HepG2 (cell line): ENCODE measurements at regions not wholly inside any gene's neighbourhood (a gene's known extent, or its start where the extent isn't known, plus 50 kb on each side); places are given as distances from the start of the nearest gene placed in this dataset.
A peak's percentile ranks its signal among the peaks of the same experiment; 100 is the strongest.
"Not testable (repeated sequence)": the region's sequence is repeated elsewhere in the genome, so short reads cannot be mapped to it uniquely, and the experiment has no call there.

Source experiments
- ATAC-seq: fragments of 200-7000 bp; cut with Tn5 transposase; 3 replicates; pipeline ENCODE4 v1.9.1; 2020; ENCODE audit warnings: mild to moderate bottlenecking, moderate library complexity
- BruUV-seq: library from RNA; stranded (reverse); fragments of 400-500 nt; replicated peaks from 2 replicates; lab custom pipeline; 2021; lab: Mats Ljungman, UMichigan
- CTCF ChIA-PET: fragments of 300-600 bp; formaldehyde crosslinking; extraction: SDS; loops from one replicate; lab custom pipeline; 2021; ENCODE audit warnings: low total read pairs, inconsistent platforms, low intra/inter-chr PET ratio; lab: Yijun Ruan, JAX
- POLR2A ChIA-PET: fragments of 350-600 bp; sonication (Branson Sonifier 250); formaldehyde crosslinking; loops from one replicate; lab custom pipeline; 2020; ENCODE audit warnings: antibody characterized with exemption, inconsistent platforms; lab: Yijun Ruan, JAX
- DNase-seq: peaks from one replicate; pipeline ENCODE4 v3.0.0-alpha.2; 2015; ENCODE audit warnings: low spot score
- FAIRE-seq: peaks from 3 replicates; lab custom pipeline; 2011; peaks lifted over from hg19 to GRCh38; lab: Jason Lieb, UNC
- H2AFZ ChIP-seq: one replicate; pipeline ENCODE4 v1.6.1; 2011; ENCODE audit warnings: low read length, inconsistent platforms
- H3K27ac ChIP-seq: fragments of 300-600 bp; 3 replicates; pipeline ENCODE4 v1.8.0; 2011; ENCODE audit warnings: mixed run types, mild to moderate bottlenecking, mixed read lengths, low read length, inconsistent platforms; ENCODE audit not compliant: insufficient read depth; ENCODE audit errors: extremely low read length
- H3K27me3 ChIP-seq, 2 experiments: fragments of 200-600 bp in 1 of 2; 2 replicates in 1 of 2; 3 replicates in 1 of 2; pipeline versions ENCODE4 v1.6.0 to v1.8.0; 2011; ENCODE audit warnings: low read length in 2 of 2, mild to moderate bottlenecking in 2 of 2, moderate library complexity in 2 of 2, inconsistent platforms in 1 of 2; ENCODE audit not compliant: insufficient read depth in 2 of 2, control insufficient read depth in 1 of 2
- H3K36me3 ChIP-seq, 2 experiments: fragments of 200-600 bp in 1 of 2; replicated peaks in 1 of 2; 2 replicates in 1 of 2; 3 replicates in 1 of 2; pipeline versions ENCODE4 v1.5.1 to v1.8.0; 2011; ENCODE audit warnings: low read length in 2 of 2, inconsistent platforms in 1 of 2; ENCODE audit not compliant: insufficient read depth in 2 of 2, control insufficient read depth in 1 of 2
- H3K4me1 ChIP-seq: 2 replicates; pipeline ENCODE4 v1.5.1; 2012; ENCODE audit warnings: low read length, inconsistent platforms; ENCODE audit not compliant: insufficient read depth
- H3K4me2 ChIP-seq: 2 replicates; pipeline ENCODE4 v1.6.0; 2011; ENCODE audit warnings: low read depth, low read length, inconsistent platforms
- H3K4me3 ChIP-seq, 3 experiments: fragments of 200-600 bp in 1 of 3; sonication (generic), shearing (Covaris generic) in 1 of 3; replicated peaks in 1 of 3; 2 replicates each; pipeline ENCODE4 v1.5.1; 2011 to 2016; ENCODE audit warnings: low read length in 3 of 3, inconsistent platforms in 2 of 3, low read depth in 2 of 3, mild to moderate bottlenecking in 2 of 3, control low read depth in 1 of 3, mixed read lengths in 1 of 3; ENCODE audit not compliant: insufficient read depth in 1 of 3
- H3K79me2 ChIP-seq: one replicate; pipeline ENCODE4 v1.6.1; 2011; ENCODE audit warnings: low read length, inconsistent platforms; ENCODE audit not compliant: insufficient read depth
- H3K9ac ChIP-seq: 2 replicates; pipeline ENCODE4 v1.6.0; 2011; ENCODE audit warnings: mild to moderate bottlenecking, low read depth, low read length, inconsistent platforms; ENCODE audit not compliant: insufficient read depth
- H3K9me3 ChIP-seq: 2 replicates; pipeline ENCODE4 v1.5.1; 2012; ENCODE audit warnings: mild to moderate bottlenecking, low read length
- H4K20me1 ChIP-seq: 2 replicates; pipeline ENCODE4 v1.6.0; 2011; ENCODE audit warnings: inconsistent platforms, mild to moderate bottlenecking, low read length, moderate library complexity; ENCODE audit not compliant: insufficient read depth
- IRF9 ChIP-seq: sonication (generic); formaldehyde crosslinking; IDR thresholded peaks from 2 replicates; pipeline ENCODE4 v1.8.0; 2022; ENCODE audit warnings: missing genetic modification reagents, mild to moderate bottlenecking, borderline replicate concordance
- POLR2AphosphoS2 ChIP-seq: IDR thresholded peaks from 2 replicates; pipeline ENCODE4 v1.6.1; 2011; ENCODE audit warnings: low read depth, low read length, improper control_type of control experiment
- REL ChIP-seq: sonication (generic); formaldehyde crosslinking; conservative IDR thresholded peaks from 2 replicates; pipeline ENCODE4 v1.8.0; 2022; ENCODE audit warnings: mild to moderate bottlenecking, missing genetic modification reagents, moderate library complexity
- ZBTB42 ChIP-seq: sonication (generic); formaldehyde crosslinking; IDR thresholded peaks from 2 replicates; pipeline ENCODE4 v1.5.0; 2020; ENCODE audit warnings: mild to moderate bottlenecking, missing genetic modification reagents
- ZFP41 ChIP-seq: sonication (generic); formaldehyde crosslinking; IDR thresholded peaks from 2 replicates; pipeline ENCODE4 v1.4.0; 2020; ENCODE audit warnings: mild to moderate bottlenecking, missing genetic modification reagents, borderline replicate concordance
- ZNF335 ChIP-seq: sonication (generic); formaldehyde crosslinking; IDR thresholded peaks from 2 replicates; pipeline ENCODE4 v1.4.0; 2020; ENCODE audit warnings: missing genetic modification reagents
- ZNF446 ChIP-seq: sonication (generic); formaldehyde crosslinking; IDR thresholded peaks from 2 replicates; pipeline ENCODE4 v1.5.0; 2020; ENCODE audit warnings: mild to moderate bottlenecking, missing genetic modification reagents
- ZNF639 ChIP-seq: conservative IDR thresholded peaks from 2 replicates; pipeline ENCODE4 v1.6.1; 2018; ENCODE audit warnings: missing genetic modification reagents
- WGBS: methylation state at CpG from one replicate; pipeline ENCODE4 v1.1.6; 2017; ENCODE audit warnings: low lambda C conversion rate; 5-methylcytosine and 5-hydroxymethylcytosine counted together
- in situ Hi-C: cut with HindIII; loops from 2 replicates; pipeline ENCODE4 v1.10.0; 2017; ENCODE audit warnings: low pct_unique_long_range_greater_than_20kb; ENCODE audit not compliant: extremely low pct_ligation_motif_present
- intact Hi-C: fragments of 100-400 bp; cut with micrococcal nuclease; formaldehyde crosslinking; loops from one replicate; pipeline ENCODE4 v1.10.0; 2022; ENCODE audit not compliant: unreplicated experiment

DNA sequence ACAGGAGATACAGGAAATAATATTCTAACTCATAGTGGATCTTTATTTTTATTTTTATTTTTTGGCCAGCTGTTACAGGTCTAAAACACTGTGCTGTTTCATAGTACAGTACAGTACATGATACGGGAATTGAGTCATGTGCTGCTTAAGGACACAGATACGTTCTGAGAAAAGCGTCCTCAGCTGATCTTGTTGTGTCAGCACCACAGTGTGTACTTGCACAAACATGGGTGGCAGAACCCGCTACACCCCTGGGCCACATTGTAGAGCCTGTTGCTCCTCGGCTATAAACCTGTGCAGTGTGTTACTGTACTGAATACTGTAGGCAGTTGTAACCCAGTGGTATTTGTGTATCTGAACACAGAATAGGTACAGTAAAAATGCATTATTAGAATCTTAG lies 183.4 kb downstream of the OR4M2 start (continued):
- no peak for TF ChIP-seq ZBTB42 (CRISPR knock-in tag)
- TF ChIP-seq, all 625 proteins: peak for 0

DNA sequence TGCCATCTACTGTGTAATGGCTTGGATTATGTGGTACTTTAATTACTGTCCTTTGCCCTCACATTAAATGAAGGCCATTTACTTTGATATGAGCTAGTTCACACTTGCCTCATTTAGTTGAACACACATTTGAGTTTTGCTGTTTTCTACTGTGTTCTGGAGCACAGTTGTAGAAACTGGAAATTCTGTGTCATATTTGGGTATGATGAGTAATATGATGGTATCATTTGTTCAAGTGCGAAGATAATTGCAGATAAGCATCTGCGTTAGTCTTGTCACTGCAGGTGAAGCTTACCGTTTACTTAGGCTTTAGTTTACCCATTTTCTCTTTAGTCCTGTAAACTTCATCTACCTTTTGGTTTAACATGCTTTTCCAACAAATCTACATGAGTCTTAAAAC lies 183.9 kb downstream of the OR4M2 start:
- H3K79me2 ChIP-seq, H3K9ac ChIP-seq, H3K27me3 ChIP-seq, H3K36me3 ChIP-seq, ATAC-seq, H3K9me3 ChIP-seq, POLR2A ChIA-PET, H4K20me1 ChIP-seq, H3K4me1 ChIP-seq, H3K27ac ChIP-seq, DNase-seq, H3K4me3 ChIP-seq, in situ Hi-C loops, CTCF ChIA-PET, intact Hi-C loops, BruUV-seq, H3K4me2 ChIP-seq, H2AFZ ChIP-seq: not testable (repeated sequence)
- WGBS = 46% methylated on average over 3 of the region's 3 CpGs
- FAIRE-seq = peak; percentile 37

- Histone ChIP-seq H3K4me2 (no peak overlapping the region), H3K36me3 (no peaks in the 10 kb centered on the region), H3K27ac (no peak overlapping the region), H3K4me1 (no peaks in the 10 kb centered on the region), H2AFZ (no peak overlapping the region), H3K9ac (no peak overlapping the region), H3K4me3 (no peak overlapping the region), H3K79me2 (no peaks in the 10 kb centered on the region), H3K9me3 (no peaks in the 10 kb centered on the region), H3K27me3 (no peaks in the 10 kb centered on the region), H4K20me1 (no peaks in the 10 kb centered on the region)
- no peak for ATAC-seq
- no peak for TF ChIP-seq IRF9
- no peak for TF ChIP-seq ZNF446 (CRISPR knock-in tag)
- no peak for TF ChIP-seq ZNF335 (CRISPR knock-in tag)
- TF ChIP-seq ZNF639 = no peak
- TF ChIP-seq ZFP41 (CRISPR knock-in tag) = no peak
- no peak for TF ChIP-seq REL (CRISPR knock-in tag)
- no peak for TF ChIP-seq POLR2AphosphoS2
- BruUV-seq = no TSS peak
- DNase-seq = no peak
- FAIRE-seq = no peak
- POLR2A ChIA-PET = no interaction called here
- CTCF ChIA-PET = no interaction called here
- in situ Hi-C loops (no loop called here), intact Hi-C loops (no loop called here)
- WGBS = 47% methylated on average over 18 of the region's 19 CpGs
Measured at GRCh38 chr15:22265056-22265945, 185.0 kb downstream of the OR4M2 start.
